ENCODE measurements at regions not wholly inside any gene's neighbourhood (a gene's known extent, or its start where the extent isn't known, plus 50 kb on each side); places are given as distances from the start of the nearest gene placed in this dataset.

DNA sequence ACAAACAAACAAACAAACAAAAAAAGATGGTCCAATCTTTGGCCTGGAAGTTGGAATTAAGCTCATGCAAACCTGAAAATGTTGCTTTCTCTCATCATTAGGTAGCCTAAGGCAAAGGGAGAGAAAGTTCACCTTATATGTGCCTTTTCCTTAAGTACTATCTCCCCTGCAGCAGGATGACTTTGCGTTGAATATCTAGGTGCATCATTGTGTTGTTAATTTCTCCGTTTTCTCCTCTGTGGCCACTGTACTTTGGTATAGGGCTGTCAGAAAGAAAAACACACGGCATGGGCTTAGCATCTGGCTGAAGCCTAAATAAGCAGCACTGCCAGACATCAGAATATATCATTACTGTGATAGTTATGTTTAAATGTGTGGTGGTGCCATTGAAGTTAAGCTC lies 345.5 kb downstream of the BCAT1 start:
- TF ChIP-seq, protein P1, sequence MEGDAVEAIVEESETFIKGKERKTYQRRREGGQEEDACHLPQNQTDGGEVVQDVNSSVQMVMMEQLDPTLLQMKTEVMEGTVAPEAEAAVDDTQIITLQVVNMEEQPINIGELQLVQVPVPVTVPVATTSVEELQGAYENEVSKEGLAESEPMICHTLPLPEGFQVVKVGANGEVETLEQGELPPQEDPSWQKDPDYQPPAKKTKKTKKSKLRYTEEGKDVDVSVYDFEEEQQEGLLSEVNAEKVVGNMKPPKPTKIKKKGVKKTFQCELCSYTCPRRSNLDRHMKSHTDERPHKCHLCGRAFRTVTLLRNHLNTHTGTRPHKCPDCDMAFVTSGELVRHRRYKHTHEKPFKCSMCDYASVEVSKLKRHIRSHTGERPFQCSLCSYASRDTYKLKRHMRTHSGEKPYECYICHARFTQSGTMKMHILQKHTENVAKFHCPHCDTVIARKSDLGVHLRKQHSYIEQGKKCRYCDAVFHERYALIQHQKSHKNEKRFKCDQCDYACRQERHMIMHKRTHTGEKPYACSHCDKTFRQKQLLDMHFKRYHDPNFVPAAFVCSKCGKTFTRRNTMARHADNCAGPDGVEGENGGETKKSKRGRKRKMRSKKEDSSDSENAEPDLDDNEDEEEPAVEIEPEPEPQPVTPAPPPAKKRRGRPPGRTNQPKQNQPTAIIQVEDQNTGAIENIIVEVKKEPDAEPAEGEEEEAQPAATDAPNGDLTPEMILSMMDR (IDR thresholded peaks at IDR 0.05), result no peak
- TF ChIP-seq POLR2A (IDR thresholded peaks at IDR 0.05) (no peak), POLR2AphosphoS5 (IDR thresholded peaks at IDR 0.05) (no peak)

Data from breast epithelium (tissue), 3 donors.